ENCODE measurements at regions not wholly inside any gene's neighbourhood (a gene's known extent, or its start where the extent isn't known, plus 50 kb on each side); places are given as distances from the start of the nearest gene placed in this dataset.

DNA sequence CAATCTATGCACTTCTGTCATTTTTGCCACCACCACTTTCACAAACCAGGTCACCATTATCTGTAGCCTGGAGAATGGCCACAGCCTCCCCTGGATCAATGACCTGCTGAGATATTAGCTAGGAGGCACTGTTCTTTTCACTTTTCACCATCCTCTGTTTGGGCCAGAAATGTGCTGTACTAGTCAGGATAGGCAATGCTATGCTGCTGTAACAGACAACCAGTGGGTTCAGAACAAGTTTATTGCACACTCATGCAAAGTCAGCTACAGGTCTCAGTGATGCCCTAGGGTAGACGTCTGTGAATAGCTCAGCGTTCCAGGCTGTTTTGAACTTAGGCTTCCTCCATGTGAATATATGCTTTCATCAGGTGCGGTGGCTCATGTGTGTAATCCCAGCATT is 231.5 kb downstream of the SUDS3 start:
- no peak for DNase-seq (ENCODE audit: low spot score)

DNA sequence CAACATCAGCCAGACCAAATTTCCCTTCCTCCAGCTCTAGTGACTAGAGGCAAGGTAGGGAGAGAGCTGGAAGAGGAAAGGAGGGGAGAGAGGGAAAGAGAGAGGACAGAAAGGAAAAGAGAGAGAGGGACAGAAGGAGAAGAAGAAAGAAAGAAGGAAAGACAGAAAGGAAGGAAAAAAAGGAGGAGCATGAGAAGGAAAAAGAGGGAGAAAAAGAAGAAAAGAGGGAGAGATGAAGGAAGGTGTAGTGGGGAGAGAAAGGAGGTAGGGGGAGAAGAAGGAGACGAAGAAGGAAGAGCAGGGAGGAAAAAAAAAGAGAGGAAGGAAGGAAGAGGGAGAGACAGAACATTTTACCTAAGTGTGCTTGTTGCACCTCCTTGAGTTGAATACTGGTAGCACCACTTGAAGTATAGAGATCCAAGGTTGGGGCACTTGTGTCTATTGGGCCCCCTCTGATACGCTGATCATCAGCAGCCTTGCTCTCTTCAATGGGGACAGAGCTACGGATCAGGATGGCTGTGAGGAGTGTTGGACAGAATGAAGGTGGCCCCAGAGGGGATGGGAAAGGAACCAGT is 232.5 kb downstream of the SUDS3 start:
- DNase-seq (ENCODE audit: low spot score) = no peak

DNA sequence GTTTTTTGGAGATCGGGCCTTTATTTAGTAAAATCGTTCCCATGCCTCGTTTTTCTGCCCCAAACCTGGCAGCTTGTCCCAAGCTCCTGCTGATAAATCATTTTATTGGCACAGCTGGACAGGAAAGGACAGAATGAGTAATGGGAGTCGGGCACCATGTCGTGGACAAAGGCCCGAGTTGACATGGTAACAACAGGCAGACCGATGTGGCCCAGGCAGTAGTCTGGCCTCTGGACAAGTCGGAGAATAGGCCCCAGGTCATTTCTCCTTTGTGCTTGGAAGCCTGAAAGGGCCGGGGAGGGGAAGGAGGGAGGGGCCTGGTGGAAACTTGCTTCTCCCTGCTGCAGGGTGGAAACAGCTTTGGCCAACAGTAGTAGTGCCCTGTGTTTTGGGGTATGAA is 234.9 kb downstream of the SUDS3 start:
- no peak for DNase-seq (ENCODE audit: low spot score)

GRCh38 chr12:118611770-118612169 is 235.4 kb downstream of the SUDS3 start:
- DNase-seq (ENCODE audit: low spot score) = no peak

DNA sequence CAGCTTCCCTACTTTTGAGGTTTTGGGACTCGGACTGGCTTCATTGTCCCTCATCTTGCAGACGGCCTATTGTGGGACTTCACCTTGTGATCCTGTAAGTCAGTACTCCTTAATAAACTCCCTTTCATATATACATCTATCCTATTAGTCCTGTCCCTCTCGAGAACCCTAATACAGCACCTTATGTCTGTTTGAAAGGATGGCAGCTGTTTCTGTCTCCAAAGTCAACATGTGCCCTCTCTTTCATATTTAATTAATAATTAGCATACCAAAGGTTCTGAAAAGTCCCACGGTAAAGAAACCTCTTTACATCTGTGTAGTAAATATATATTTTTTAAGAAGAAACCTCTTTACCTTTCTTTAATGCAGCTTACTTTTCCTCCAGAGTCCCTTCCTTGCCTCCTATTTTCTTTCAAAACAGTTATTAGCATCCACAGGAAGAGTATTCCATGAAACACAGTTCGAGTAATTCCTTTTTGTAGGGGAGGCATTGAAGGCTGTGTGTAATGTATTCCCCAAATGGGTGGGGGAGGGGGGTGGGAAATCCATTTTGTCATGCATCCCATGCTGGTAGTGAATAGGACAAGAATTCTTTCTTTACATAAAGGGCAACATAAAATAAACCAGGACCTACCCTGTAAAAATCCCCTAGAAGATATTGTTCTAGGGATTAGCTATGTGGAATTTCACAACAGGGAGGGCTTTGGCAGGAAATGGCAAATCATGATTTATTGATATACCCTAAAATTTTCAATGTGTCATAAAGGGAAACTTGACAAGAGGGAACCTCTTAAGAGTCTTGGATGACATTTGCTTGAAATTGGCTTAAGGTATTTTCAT is 241.5 kb downstream of the SUDS3 start:
- DNase-seq (ENCODE audit: low spot score) = no peak

- DNase-seq (ENCODE audit: low spot score) = no peak
These were observed 242.3 kb downstream of the SUDS3 start for GRCh38 chr12:118618695-118619094.

- DNase-seq (ENCODE audit: low spot score) = no peak
These were observed 248.8 kb downstream of the SUDS3 start for GRCh38 chr12:118625050-118625675.

GRCh38 chr12:118633071-118633470 is 256.7 kb downstream of the SUDS3 start:
- DNase-seq (ENCODE audit: low spot score) = no peak

DNA sequence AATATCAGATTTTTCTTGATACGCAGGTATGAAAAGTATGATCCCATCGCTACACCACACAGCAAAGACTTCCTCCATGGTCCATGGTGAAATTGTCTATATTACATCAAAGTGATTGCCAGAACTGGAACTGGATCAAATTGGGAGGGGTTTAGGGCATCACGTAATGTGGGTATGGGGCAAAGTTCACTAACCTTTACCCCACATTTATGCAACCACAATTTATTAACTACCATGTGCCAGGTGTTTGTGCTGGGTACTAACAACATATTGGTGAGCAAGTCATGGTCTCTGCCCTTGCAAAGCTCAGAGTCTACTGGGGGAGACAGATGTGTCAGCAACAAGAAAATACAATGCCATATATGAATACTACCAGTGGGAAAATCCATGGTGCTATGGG is 258.9 kb downstream of the SUDS3 start:
- no peak for DNase-seq (ENCODE audit: low spot score)

- no peak for DNase-seq (ENCODE audit: low spot score)
These were observed 261.5 kb downstream of the SUDS3 start for GRCh38 chr12:118637767-118638370.

- DNase-seq (ENCODE audit: low spot score) = no peak
These were observed 264.9 kb downstream of the SUDS3 start for GRCh38 chr12:118641249-118641648.

GRCh38 chr12:118645219-118645618 is 268.9 kb downstream of the SUDS3 start:
- no peak for DNase-seq (ENCODE audit: low spot score)

- no peak for DNase-seq (ENCODE audit: low spot score)
These were observed 273.6 kb downstream of the SUDS3 start for GRCh38 chr12:118649765-118650585.

- DNase-seq (ENCODE audit: low spot score) = no peak
These were observed 274.2 kb downstream of the SUDS3 start for GRCh38 chr12:118650586-118650960.

DNA sequence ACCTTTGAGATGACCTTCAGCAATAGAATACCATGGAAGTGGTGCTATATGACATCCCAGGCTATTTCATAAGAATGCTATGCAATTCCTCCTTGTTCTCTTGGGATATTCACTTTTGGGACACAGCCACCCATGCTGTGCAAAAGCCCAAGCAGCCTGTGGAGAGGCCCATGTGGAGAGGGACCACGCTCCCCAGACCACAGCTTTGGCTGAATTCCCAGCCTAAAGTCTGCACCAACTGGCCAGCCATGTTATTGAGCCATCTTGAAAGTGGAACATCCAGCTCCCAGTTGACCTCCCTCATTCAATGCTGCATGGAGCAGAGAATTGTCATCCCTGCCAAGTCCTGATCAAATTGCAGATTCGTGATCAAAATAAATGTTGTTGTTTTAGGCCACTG is 275.1 kb downstream of the SUDS3 start:
- DNase-seq (ENCODE audit: low spot score) = no peak

GRCh38 chr12:118655588-118655987 is 279.2 kb downstream of the SUDS3 start:
- DNase-seq (ENCODE audit: low spot score) = no peak

DNA sequence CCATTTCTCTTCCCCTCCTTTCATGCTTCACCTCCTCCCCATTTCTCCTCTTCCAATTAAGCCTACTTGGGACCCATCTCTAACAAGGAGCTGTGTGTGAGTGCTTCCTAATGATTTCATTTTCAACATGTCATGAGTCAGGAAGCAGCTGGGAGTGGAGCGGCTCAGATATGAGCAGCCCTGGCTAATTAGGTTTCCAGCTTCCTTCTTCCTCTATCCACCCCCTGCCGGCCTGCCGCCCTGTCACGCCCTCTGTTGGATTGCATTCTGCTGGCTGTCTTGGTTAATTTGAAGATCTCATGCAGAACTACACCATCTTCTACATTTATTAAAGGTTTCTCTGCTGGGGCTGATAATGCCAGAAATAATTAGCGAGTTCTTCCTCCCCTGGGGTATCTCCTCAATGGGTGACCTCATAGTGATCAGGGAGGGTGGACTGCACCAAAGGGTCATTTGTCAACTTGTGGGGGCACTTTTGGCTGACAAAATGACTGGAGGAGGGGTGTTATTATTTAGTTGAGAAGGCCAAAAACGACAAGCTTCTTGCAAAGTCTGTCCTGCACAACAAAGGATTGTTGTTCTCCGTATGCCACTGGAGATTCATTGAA is 300.9 kb upstream of the SRRM4 start:
- DNase-seq (ENCODE audit: low spot score) = no peak

GRCh38 chr12:118682656-118683055 is 298.7 kb upstream of the SRRM4 start:
- DNase-seq (ENCODE audit: low spot score) = no peak

DNA sequence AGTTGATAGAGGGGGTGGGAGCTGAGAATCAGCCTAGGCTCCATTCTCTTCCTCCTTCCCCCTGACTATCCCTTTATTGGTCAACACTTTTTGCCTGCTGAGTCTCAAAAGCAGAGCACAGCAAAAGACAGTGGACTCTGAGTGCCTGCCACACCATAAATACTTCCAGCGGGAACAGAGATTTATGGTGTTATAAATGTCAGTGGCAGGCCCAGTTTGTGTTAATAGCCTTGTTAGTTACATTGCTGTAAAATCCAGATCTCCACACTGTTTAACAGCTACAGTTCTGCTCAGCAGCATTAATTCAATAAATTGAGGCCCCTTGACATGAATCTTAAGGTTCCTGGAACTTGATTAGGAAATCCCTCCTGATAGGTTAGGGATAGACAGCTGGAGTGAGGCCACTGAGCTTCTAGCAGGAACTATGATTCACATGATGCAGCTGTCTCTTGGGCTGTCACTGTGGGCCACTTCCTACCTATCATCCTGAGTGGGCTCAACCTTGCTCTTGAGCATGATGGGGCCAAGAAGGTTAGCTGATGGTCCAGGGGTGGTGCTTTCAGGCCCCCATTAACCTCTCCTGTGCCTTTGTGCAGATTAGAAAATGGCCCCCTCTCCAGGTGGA is 295.2 kb upstream of the SRRM4 start:
- DNase-seq (ENCODE audit: low spot score) = no peak

DNA sequence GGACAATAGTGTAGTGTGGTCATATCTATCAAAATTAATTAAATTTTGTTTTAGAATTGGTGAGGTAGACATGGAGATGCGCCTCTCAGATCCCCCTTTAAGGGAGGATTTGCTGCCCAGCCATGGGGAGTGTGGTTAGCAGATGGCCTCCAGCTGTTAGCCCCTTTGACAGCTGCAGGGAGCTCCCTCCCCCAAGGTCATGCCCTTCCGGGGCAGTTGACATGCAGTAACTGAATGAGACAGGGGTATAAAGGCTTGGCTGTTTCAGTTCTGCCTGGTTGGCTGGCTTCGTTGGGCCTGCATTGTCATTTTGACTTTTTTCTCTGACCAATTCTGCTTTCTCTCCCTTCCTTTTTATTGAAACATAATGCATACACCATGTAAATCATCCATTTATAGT is 291.5 kb upstream of the SRRM4 start:
- DNase-seq (ENCODE audit: low spot score) = no peak

- no peak for DNase-seq (ENCODE audit: low spot score)
These were observed 290.8 kb upstream of the SRRM4 start for GRCh38 chr12:118690506-118690905.
